Keratinocyte (primary cell): ENCODE measurements at regions not wholly inside any gene's neighbourhood (a gene's known extent, or its start where the extent isn't known, plus 50 kb on each side); places are given as distances from the start of the nearest gene placed in this dataset.
A peak's percentile ranks its signal among the peaks of the same experiment; 100 is the strongest.

Experiments
- DNase-seq: peaks from one replicate; pipeline ENCODE4 v3.0.0-alpha.2; 2011; ENCODE audit warnings: low read depth, missing footprints, low spot score
- FAIRE-seq: peaks from 2 replicates; lab custom pipeline; 2011; peaks lifted over from hg19 to GRCh38; lab: Jason Lieb, UNC
- H2AFZ ChIP-seq: 2 replicates; pipeline ENCODE4 v1.6.0; 2012; ENCODE audit warnings: low read length, control low read depth, inconsistent platforms; ENCODE audit not compliant: control insufficient read depth
- H3K27ac ChIP-seq: 2 replicates; pipeline ENCODE4 v1.5.1; 2011; ENCODE audit warnings: low read length; ENCODE audit not compliant: control insufficient read depth, insufficient read depth
- H3K27me3 ChIP-seq: 3 replicates; pipeline ENCODE4 v1.6.0; 2011; ENCODE audit warnings: low read length; ENCODE audit not compliant: control insufficient read depth, insufficient read depth; ENCODE audit errors: extremely low read depth
- H3K36me3 ChIP-seq, 2 experiments: 2 replicates in 1 of 2; 3 replicates in 1 of 2; pipeline ENCODE4 v1.5.1; 2011; ENCODE audit warnings: low read length in 2 of 2, mild to moderate bottlenecking in 1 of 2; ENCODE audit not compliant: control insufficient read depth in 2 of 2, insufficient read depth in 2 of 2; ENCODE audit errors: extremely low read depth in 1 of 2
- H3K4me1 ChIP-seq: 3 replicates; pipeline ENCODE4 v1.5.1; 2011; ENCODE audit warnings: low read length; ENCODE audit not compliant: control insufficient read depth, insufficient read depth; ENCODE audit errors: extremely low read depth
- H3K4me2 ChIP-seq: 3 replicates; pipeline ENCODE4 v1.6.0; 2011; ENCODE audit warnings: low read depth, low read length; ENCODE audit not compliant: control insufficient read depth, insufficient read depth; ENCODE audit errors: extremely low read depth
- H3K4me3 ChIP-seq, 3 experiments: fragments of 200-600 bp in 1 of 3; sonication (generic) in 1 of 3; 2 replicates in 2 of 3; 3 replicates in 1 of 3; pipeline ENCODE4 v1.5.1; 2011 to 2016; ENCODE audit warnings: low read length in 3 of 3, mild to moderate bottlenecking in 3 of 3, control low read depth in 2 of 3, inconsistent platforms in 1 of 3, low read depth in 1 of 3, mixed read lengths in 1 of 3, mixed run types in 1 of 3, moderate library complexity in 1 of 3; ENCODE audit not compliant: control insufficient read depth in 2 of 3, insufficient read depth in 2 of 3; ENCODE audit errors: extremely low read depth in 1 of 3
- H3K79me2 ChIP-seq: 2 replicates; pipeline ENCODE4 v1.6.0; 2012; ENCODE audit warnings: low read length; ENCODE audit not compliant: control insufficient read depth, insufficient read depth
- H3K9ac ChIP-seq: 3 replicates; pipeline ENCODE4 v1.6.0; 2011; ENCODE audit warnings: low read length; ENCODE audit not compliant: control insufficient read depth, insufficient read depth; ENCODE audit errors: extremely low read depth
- H3K9me1 ChIP-seq: 3 replicates; pipeline ENCODE4 v1.6.0; 2011; ENCODE audit warnings: low read length; ENCODE audit not compliant: control insufficient read depth, insufficient read depth; ENCODE audit errors: extremely low read depth
- H3K9me3 ChIP-seq: 2 replicates; pipeline ENCODE4 v1.5.1; 2012; ENCODE audit warnings: low read depth, low read length; ENCODE audit not compliant: control insufficient read depth
- H4K20me1 ChIP-seq: 3 replicates; pipeline ENCODE4 v1.6.0; 2011; ENCODE audit warnings: low read length; ENCODE audit not compliant: control insufficient read depth, insufficient read depth; ENCODE audit errors: extremely low read depth
- EZH2 ChIP-seq: IDR thresholded peaks from one replicate; pipeline ENCODE4 v1.6.1; 2012; ENCODE audit warnings: inconsistent platforms, mild to moderate bottlenecking, low read length, moderate library complexity
- dilution Hi-C: fragments of 300-500 bp; cut with MboI; formaldehyde crosslinking; loops from one replicate; pipeline ENCODE4 v1.7.0; 2020; ENCODE audit warnings: low sequenced_read_pairs; ENCODE audit not compliant: extremely low pct_ligation_motif_present
- TF ChIP-seq, protein P1 (sequence below), 3 experiments: IDR thresholded peaks in 1 of 3; conservative IDR thresholded peaks in 1 of 3; optimal IDR thresholded peaks in 1 of 3; 2 replicates in 2 of 3; 3 replicates in 1 of 3; pipeline versions ENCODE3 to v1.5.1; 2011; ENCODE audit warnings: low read length in 3 of 3, mild to moderate bottlenecking in 3 of 3, moderate library complexity in 2 of 3, control low read depth in 1 of 3, inconsistent platforms in 1 of 3; ENCODE audit not compliant: insufficient read depth in 2 of 3; ENCODE audit errors: extremely low read depth in 1 of 3

DNA sequence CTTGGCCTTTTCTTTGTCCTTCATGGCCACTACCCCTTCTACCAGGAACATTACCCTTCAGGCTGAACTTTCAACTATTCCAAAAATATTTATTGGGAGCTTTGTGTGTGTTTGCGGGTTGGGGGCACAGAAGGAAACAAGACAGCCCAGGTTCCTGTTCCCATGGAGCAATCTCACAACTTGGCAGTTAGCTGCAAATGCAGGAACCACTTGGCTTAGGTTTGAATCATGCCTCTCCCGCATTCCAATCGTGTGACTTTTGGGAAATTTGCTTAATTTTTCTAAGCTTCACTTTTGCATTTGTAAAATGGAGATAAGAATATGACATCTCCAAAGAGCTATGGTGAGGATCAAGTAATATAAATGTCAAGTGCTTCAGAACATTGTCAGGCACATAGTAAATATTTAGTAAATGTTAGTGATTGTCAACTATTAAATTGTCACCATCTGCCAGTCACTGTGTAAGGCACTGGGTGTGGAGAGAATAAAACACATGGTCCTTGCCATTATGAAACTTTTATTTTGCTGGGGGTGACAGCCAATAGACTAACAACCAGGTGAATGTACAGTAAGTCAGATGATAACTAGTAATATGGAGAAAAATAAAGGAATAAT is 277.1 kb downstream of the SNX13 start:
- dilution Hi-C loops = no loop called here
- Histone ChIP-seq H3K27ac (peak overlapping the region; percentile 98), H3K9me1 (no peaks in the 10 kb centered on the region), H3K9ac (peak overlapping the region; percentile 81), H3K4me2 (peak overlapping the region; percentile 91), H2AFZ (no peak overlapping the region), H4K20me1 (no peaks in the 10 kb centered on the region), H3K27me3 (no peaks in the 10 kb centered on the region), H3K4me3 (peak overlapping the region in 2 of 3 experiments; percentile 29 to 54), H3K9me3 (no peaks in the 10 kb centered on the region), H3K79me2 (no peaks in the 10 kb centered on the region), H3K36me3 (no peaks in the 10 kb centered on the region), H3K4me1 (peaks cover 39% of the 10 kb centered on the region)
- no peak for DNase-seq
- FAIRE-seq = peak; percentile 63
- no peak for TF ChIP-seq EZH2
- TF ChIP-seq, protein P1, sequence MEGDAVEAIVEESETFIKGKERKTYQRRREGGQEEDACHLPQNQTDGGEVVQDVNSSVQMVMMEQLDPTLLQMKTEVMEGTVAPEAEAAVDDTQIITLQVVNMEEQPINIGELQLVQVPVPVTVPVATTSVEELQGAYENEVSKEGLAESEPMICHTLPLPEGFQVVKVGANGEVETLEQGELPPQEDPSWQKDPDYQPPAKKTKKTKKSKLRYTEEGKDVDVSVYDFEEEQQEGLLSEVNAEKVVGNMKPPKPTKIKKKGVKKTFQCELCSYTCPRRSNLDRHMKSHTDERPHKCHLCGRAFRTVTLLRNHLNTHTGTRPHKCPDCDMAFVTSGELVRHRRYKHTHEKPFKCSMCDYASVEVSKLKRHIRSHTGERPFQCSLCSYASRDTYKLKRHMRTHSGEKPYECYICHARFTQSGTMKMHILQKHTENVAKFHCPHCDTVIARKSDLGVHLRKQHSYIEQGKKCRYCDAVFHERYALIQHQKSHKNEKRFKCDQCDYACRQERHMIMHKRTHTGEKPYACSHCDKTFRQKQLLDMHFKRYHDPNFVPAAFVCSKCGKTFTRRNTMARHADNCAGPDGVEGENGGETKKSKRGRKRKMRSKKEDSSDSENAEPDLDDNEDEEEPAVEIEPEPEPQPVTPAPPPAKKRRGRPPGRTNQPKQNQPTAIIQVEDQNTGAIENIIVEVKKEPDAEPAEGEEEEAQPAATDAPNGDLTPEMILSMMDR (optimal IDR thresholded peaks at IDR 0.05 in 1 of 3, IDR thresholded peaks at IDR 0.05 in 1 of 3, conservative IDR thresholded peaks at IDR 0.05 in 1 of 3; ENCODE audit: extremely low read depth in 1 of 3, insufficient read depth in 2 of 3, low read length in 3 of 3) = no peak

DNA sequence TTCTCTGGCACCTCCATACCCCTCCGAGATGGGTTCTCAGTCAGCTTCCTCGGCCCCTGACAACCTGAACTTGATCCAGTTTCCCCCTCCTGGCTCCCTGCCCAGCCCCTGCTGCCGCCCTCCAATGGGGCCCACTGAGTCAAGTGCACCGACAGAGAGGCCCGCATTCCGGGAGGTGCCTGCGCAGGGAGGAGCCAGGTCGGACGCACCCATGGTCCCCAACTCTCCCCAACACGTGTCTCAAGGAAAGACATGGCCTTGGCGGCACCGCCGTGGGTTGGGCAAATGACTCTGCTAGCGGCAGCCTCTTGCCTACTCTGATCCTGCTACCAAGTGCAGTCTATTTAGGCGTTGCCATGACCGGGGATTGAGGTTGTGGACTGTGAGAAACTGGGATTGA is 275.3 kb downstream of the SNX13 start:
- no peaks in the 10 kb centered on the region for H4K20me1 ChIP-seq
- H3K9ac ChIP-seq = no peak overlapping the region
- H3K27ac ChIP-seq = no peak overlapping the region
- no peaks in the 10 kb centered on the region for H3K79me2 ChIP-seq
- DNase-seq = no peak
- no peaks in the 10 kb centered on the region for H3K27me3 ChIP-seq
- no peak for FAIRE-seq
- H3K9me3 ChIP-seq = no peaks in the 10 kb centered on the region
- H3K4me1 ChIP-seq = peaks cover 36% of the 10 kb centered on the region
- H3K4me3 ChIP-seq = no peak overlapping the region
- TF ChIP-seq EZH2 = no peak
- TF ChIP-seq, protein P1 (optimal IDR thresholded peaks at IDR 0.05 in 1 of 3, IDR thresholded peaks at IDR 0.05 in 1 of 3, conservative IDR thresholded peaks at IDR 0.05 in 1 of 3; ENCODE audit: extremely low read depth in 1 of 3, insufficient read depth in 2 of 3, low read length in 3 of 3) = no peak
- H2AFZ ChIP-seq = no peak overlapping the region
- dilution Hi-C loops = no loop called here
- no peaks in the 10 kb centered on the region for H3K36me3 ChIP-seq
- no peak overlapping the region for H3K4me2 ChIP-seq
- no peaks in the 10 kb centered on the region for H3K9me1 ChIP-seq
